Type B pancreatic cell (in vitro differentiated cells): ENCODE measurements at regions not wholly inside any gene's neighbourhood (a gene's known extent, or its start where the extent isn't known, plus 50 kb on each side); places are given as distances from the start of the nearest gene placed in this dataset.

ENCODE experiments used
- DNase-seq: peaks from one replicate; pipeline ENCODE4 v3.0.0; 2021; ENCODE audit warnings: mixed read lengths; ENCODE audit not compliant: unreplicated experiment; ENCODE audit errors: extremely low spot score
- H3K27ac Mint-ChIP-seq: 2 replicates; pipeline ENCODE4 v1.8.0; 2021; ENCODE audit warnings: mild to moderate bottlenecking, mixed read lengths
- H3K27me3 Mint-ChIP-seq: 2 replicates; pipeline ENCODE4 v1.8.0; 2021; ENCODE audit warnings: mixed read lengths
- H3K36me3 Mint-ChIP-seq: 2 replicates; pipeline ENCODE4 v1.8.0; 2021; ENCODE audit warnings: mixed read lengths
- H3K4me1 Mint-ChIP-seq: one replicate; pipeline ENCODE4 v1.8.0; 2021; ENCODE audit warnings: mixed read lengths; ENCODE audit not compliant: unreplicated experiment
- H3K4me3 Mint-ChIP-seq: 2 replicates; pipeline ENCODE4 v1.8.0; 2021; ENCODE audit warnings: mild to moderate bottlenecking, mixed read lengths
- H3K9me3 Mint-ChIP-seq: 2 replicates; pipeline ENCODE4 v1.8.0; 2021; ENCODE audit warnings: mixed read lengths
- TF ChIP-seq, protein P1 (sequence below): fragments of 200-600 bp; sonication (generic); conservative IDR thresholded peaks from 2 replicates; pipeline ENCODE4 v1.5.0; 2021; ENCODE audit warnings: antibody characterized with exemption, mild to moderate bottlenecking

DNA sequence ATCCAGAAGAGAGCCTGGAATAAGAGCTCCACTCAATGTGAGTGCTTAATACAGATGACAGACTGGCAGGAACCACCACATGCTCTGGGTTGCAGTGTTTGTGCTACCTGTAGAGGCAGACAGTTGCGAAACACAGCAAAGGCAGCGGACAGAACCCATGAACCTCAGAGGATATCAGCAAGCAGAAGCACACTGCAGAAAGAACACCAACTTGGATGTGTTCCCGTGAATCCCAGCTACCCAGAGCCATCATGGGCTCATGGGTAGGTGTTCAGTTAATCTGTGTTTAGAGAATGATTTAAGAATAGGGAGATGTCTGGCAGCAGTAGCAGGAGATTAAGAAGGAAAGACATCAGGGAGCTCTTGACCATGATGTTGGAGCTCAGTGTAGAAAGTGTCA, 133.3 kb upstream of the FOXQ1 start:
- Mint-ChIP-seq H3K9me3 (no peaks in the 10 kb centered on the region), H3K4me3 (no peak overlapping the region), H3K36me3 (no peaks in the 10 kb centered on the region), H3K27ac (no peak overlapping the region), H3K4me1 (no peaks in the 10 kb centered on the region), H3K27me3 (peaks cover 13% of the 10 kb centered on the region)
- TF ChIP-seq, protein P1, sequence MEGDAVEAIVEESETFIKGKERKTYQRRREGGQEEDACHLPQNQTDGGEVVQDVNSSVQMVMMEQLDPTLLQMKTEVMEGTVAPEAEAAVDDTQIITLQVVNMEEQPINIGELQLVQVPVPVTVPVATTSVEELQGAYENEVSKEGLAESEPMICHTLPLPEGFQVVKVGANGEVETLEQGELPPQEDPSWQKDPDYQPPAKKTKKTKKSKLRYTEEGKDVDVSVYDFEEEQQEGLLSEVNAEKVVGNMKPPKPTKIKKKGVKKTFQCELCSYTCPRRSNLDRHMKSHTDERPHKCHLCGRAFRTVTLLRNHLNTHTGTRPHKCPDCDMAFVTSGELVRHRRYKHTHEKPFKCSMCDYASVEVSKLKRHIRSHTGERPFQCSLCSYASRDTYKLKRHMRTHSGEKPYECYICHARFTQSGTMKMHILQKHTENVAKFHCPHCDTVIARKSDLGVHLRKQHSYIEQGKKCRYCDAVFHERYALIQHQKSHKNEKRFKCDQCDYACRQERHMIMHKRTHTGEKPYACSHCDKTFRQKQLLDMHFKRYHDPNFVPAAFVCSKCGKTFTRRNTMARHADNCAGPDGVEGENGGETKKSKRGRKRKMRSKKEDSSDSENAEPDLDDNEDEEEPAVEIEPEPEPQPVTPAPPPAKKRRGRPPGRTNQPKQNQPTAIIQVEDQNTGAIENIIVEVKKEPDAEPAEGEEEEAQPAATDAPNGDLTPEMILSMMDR = no peak
- DNase-seq = no peak

DNA sequence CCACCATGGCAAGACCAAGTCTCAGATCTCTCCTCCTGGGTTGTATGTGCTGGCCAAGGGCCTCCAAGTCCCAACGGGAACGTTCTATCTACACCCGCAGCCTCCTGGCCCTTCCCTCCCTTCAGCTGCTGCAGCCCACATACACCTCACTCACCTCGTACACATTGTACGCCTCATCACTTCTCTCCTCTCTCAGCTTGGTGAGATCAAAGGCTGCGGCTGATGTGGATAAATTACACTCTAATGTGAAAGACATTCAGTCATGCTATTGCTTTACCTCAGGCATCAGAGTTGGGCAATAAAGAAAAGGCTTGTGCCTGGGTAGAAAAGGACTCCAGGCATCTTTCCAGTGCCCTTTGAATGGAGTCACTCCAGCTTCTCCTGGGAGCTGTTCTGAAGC, 135.3 kb upstream of the FOXQ1 start:
- Mint-ChIP-seq H3K27me3 (peaks cover 13% of the 10 kb centered on the region), H3K4me3 (no peak overlapping the region), H3K9me3 (no peaks in the 10 kb centered on the region), H3K36me3 (no peaks in the 10 kb centered on the region), H3K4me1 (no peaks in the 10 kb centered on the region), H3K27ac (no peak overlapping the region)
- DNase-seq = no peak
- TF ChIP-seq, protein P1 = no peak

DNA sequence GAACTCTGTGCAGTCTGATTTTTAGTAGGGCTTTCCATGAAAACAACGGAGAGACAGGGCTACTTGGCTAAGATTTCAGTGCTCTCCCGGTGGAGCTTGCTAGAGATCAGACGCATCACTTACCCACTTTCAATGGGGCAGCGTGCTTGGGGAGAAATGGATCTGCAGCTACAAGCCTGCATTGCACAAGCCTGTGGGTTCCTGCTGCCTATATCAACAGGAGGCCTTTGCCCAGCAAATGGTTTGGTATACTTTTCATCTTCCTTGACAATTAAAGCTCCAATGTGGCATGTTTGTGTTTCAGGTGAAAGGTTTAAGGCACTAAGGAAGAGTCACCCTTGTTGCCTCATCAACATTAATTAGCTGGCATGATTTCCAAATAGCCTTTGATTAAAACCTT, 136.0 kb upstream of the FOXQ1 start:
- H3K27ac Mint-ChIP-seq = no peak overlapping the region
- no peak for DNase-seq
- no peak overlapping the region for H3K4me3 Mint-ChIP-seq
- H3K4me1 Mint-ChIP-seq = no peaks in the 10 kb centered on the region
- no peaks in the 10 kb centered on the region for H3K9me3 Mint-ChIP-seq
- H3K27me3 Mint-ChIP-seq = peaks cover 13% of the 10 kb centered on the region
- no peaks in the 10 kb centered on the region for H3K36me3 Mint-ChIP-seq
- TF ChIP-seq, protein P1 = no peak

DNA sequence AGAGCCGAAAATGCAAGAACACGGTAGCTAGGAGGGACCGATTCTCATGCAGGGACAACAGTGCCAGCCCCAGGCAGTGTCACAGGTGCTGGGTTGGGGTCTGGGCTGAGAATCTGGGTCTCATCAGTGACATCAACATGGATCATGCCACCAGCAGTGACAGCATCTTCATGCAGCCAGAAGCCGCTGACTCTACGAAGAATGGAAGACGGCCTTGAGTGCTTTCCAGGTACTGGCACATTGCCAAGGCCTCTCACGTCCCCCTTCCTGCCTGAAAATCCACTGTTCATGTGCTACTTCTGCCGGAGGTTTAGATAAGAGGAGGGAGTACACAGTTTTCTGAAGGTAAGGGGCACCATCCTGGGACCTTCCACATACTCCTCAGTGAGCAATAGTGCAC, 141.1 kb upstream of the FOXQ1 start:
- Mint-ChIP-seq H3K9me3 (no peaks in the 10 kb centered on the region), H3K27me3 (peaks cover 7% of the 10 kb centered on the region), H3K36me3 (no peaks in the 10 kb centered on the region), H3K4me1 (no peaks in the 10 kb centered on the region), H3K27ac (no peak overlapping the region), H3K4me3 (no peak overlapping the region)
- TF ChIP-seq, protein P1 = no peak
- DNase-seq = no peak

GRCh38 chr6:1164600-1164999, 147.3 kb upstream of the FOXQ1 start:
- no peak for DNase-seq
- Mint-ChIP-seq H3K27ac (no peak overlapping the region), H3K36me3 (no peaks in the 10 kb centered on the region), H3K4me3 (no peak overlapping the region), H3K4me1 (peaks cover 5% of the 10 kb centered on the region), H3K9me3 (no peaks in the 10 kb centered on the region), H3K27me3 (peaks cover 11% of the 10 kb centered on the region)
- TF ChIP-seq, protein P1 = no peak

DNA sequence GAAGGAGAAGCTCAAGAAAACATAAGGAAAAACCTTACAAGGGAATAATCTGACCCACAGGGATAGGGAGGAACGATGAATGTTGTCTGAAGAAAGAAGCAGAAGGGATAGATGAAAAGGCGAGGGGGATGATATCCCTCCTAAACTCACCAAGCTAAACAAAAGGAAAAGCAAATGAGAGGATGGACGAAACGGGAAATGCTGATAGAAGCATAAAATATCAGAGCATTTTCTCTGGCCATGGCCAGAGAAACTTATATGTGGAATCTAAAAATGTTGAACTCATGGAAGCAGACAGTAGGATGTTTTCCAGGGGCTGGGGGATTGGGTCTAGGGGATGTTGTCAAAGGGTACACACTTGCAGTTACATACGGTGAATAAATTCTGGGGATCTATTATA, 148.4 kb upstream of the FOXQ1 start:
- no peak overlapping the region for H3K27ac Mint-ChIP-seq
- H3K4me1 Mint-ChIP-seq = peaks cover 5% of the 10 kb centered on the region
- no peaks in the 10 kb centered on the region for H3K36me3 Mint-ChIP-seq
- H3K27me3 Mint-ChIP-seq = peaks cover 7% of the 10 kb centered on the region
- no peak for DNase-seq
- H3K9me3 Mint-ChIP-seq = no peaks in the 10 kb centered on the region
- H3K4me3 Mint-ChIP-seq = no peak overlapping the region
- TF ChIP-seq, protein P1 = no peak
